ENCODE measurements at regions not wholly inside any gene's neighbourhood (a gene's known extent, or its start where the extent isn't known, plus 50 kb on each side); places are given as distances from the start of the nearest gene placed in this dataset.

DNA sequence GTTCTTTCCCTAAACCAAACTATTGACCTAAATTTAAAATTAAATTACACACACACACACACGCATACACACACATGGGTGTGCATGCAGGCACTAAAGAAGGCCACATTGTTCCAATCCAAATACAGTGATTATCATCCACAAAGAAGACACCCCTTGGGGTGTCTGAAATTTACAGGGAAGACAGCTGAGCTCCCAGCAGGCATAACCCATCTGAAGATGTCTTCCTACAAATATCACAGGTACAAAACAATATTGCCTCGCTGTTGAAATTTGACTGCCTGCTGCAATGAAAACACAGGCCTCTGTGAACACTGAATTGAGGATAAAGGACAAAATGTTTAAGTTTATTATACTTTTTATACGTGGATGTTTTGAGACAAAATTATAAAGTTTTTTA is 50.2 kb upstream of the SLC7A11 start:
- Histone ChIP-seq H3K27me3 (ENCODE audit: control insufficient read depth in 3 of 3, insufficient read depth in 3 of 3, low read length in 2 of 3) (no peaks in the 10 kb centered on the region), H3K9ac (ENCODE audit: insufficient read depth in 1 of 2, low read length in 2 of 2) (no peak overlapping the region), H3K36me3 (ENCODE audit: control insufficient read depth in 4 of 4, insufficient read depth in 4 of 4, low read length in 4 of 4) (no peaks in the 10 kb centered on the region), H3K4me1 (ENCODE audit: control insufficient read depth in 5 of 5, insufficient read depth in 5 of 5, low read length in 5 of 5) (no peaks in the 10 kb centered on the region), H3K4me3 (no peak overlapping the region), H3K27ac (ENCODE audit: low read depth in 1 of 2, low read length in 1 of 2) (no peak overlapping the region), H3K9me3 (ENCODE audit: control insufficient read depth in 4 of 4, insufficient read depth in 3 of 4, low read length in 3 of 4) (no peaks in the 10 kb centered on the region)
- DNase-seq (no peak), ATAC-seq (ENCODE audit: insufficient read depth, low FRiP score) (no peak)
- TF ChIP-seq, protein P1, sequence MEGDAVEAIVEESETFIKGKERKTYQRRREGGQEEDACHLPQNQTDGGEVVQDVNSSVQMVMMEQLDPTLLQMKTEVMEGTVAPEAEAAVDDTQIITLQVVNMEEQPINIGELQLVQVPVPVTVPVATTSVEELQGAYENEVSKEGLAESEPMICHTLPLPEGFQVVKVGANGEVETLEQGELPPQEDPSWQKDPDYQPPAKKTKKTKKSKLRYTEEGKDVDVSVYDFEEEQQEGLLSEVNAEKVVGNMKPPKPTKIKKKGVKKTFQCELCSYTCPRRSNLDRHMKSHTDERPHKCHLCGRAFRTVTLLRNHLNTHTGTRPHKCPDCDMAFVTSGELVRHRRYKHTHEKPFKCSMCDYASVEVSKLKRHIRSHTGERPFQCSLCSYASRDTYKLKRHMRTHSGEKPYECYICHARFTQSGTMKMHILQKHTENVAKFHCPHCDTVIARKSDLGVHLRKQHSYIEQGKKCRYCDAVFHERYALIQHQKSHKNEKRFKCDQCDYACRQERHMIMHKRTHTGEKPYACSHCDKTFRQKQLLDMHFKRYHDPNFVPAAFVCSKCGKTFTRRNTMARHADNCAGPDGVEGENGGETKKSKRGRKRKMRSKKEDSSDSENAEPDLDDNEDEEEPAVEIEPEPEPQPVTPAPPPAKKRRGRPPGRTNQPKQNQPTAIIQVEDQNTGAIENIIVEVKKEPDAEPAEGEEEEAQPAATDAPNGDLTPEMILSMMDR (IDR thresholded peaks at IDR 0.05; ENCODE audit: control extremely low read depth, extremely low read depth): no peak
- WGBS, 2 donors: 93 to 97% methylated on average over 3 of the region's 3 CpGs
